ENCODE measurements at regions not wholly inside any gene's neighbourhood (a gene's known extent, or its start where the extent isn't known, plus 50 kb on each side); places are given as distances from the start of the nearest gene placed in this dataset.

GRCh38 chr5:61651195-61651594, 319.1 kb downstream of the ZSWIM6 start:
- no peak overlapping the region for H3K27ac Mint-ChIP-seq
- intact Hi-C loops (cut with micrococcal nuclease): loop anchor here (10.0 kb wide), 1 partner anchor 316 kb away; the partner anchor contains the start of gene ZSWIM6
- no peaks in the 10 kb centered on the region for H3K4me1 Mint-ChIP-seq (ENCODE audit: low read depth)
- no peak overlapping the region for H3K4me3 Mint-ChIP-seq
- H3K9me3 Mint-ChIP-seq: no peaks in the 10 kb centered on the region
- no peaks in the 10 kb centered on the region for H3K36me3 Mint-ChIP-seq (ENCODE audit: low read depth)
- H3K27me3 Mint-ChIP-seq: peaks cover 9% of the 10 kb centered on the region

DNA sequence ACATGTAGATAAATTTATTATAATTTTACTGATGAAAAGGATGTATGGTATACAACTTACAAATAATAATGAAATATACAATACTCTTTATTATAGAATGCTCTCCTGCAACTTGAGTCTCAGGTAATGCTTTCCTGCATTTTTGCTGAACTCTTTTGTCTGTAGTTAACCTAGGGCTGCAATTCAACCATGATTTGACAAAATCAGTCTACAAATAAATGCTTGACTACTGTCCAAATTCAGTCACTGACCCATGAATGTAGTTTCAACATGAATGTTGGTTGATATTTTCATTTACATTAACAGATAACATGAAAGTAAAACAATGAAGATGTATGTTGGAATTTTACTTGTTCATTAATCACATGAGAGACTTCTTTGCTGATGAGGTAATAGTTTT, 320.9 kb downstream of the ZSWIM6 start:
- Mint-ChIP-seq H3K4me1 (ENCODE audit: low read depth) (no peaks in the 10 kb centered on the region), H3K9me3 (no peaks in the 10 kb centered on the region), H3K27ac (no peak overlapping the region), H3K36me3 (ENCODE audit: low read depth) (no peaks in the 10 kb centered on the region), H3K27me3 (peaks cover 9% of the 10 kb centered on the region), H3K4me3 (no peak overlapping the region)
- intact Hi-C loops (cut with micrococcal nuclease): loop anchor here (10.0 kb wide), 1 partner anchor 318 kb away; the partner anchor contains the start of gene ZSWIM6

- intact Hi-C loops (cut with micrococcal nuclease): loop anchor here (10.0 kb wide), 1 partner anchor 319 kb away; the partner anchor contains the start of gene ZSWIM6
- no peak overlapping the region for H3K27ac Mint-ChIP-seq
- peaks cover 7% of the 10 kb centered on the region for H3K27me3 Mint-ChIP-seq
Observed at GRCh38 chr5:61653807-61654580, 321.9 kb downstream of the ZSWIM6 start.

GRCh38 chr5:61654876-61655275, 322.8 kb downstream of the ZSWIM6 start:
- H3K9me3 Mint-ChIP-seq: no peaks in the 10 kb centered on the region
- H3K27ac Mint-ChIP-seq: no peak overlapping the region
- no peaks in the 10 kb centered on the region for H3K36me3 Mint-ChIP-seq (ENCODE audit: low read depth)
- peaks cover 7% of the 10 kb centered on the region for H3K27me3 Mint-ChIP-seq
- intact Hi-C loops (cut with micrococcal nuclease): loop anchor here (10.0 kb wide), 1 partner anchor 320 kb away; the partner anchor contains the start of gene ZSWIM6
- H3K4me3 Mint-ChIP-seq: no peak overlapping the region
- H3K4me1 Mint-ChIP-seq (ENCODE audit: low read depth): no peaks in the 10 kb centered on the region

More at GRCh38 chr5:61653807-61654580, 321.9 kb downstream of the ZSWIM6 start:
- Mint-ChIP-seq H3K4me3 (no peak overlapping the region), H3K4me1 (ENCODE audit: low read depth) (no peaks in the 10 kb centered on the region), H3K36me3 (ENCODE audit: low read depth) (no peaks in the 10 kb centered on the region), H3K9me3 (no peaks in the 10 kb centered on the region)

GRCh38 chr5:61657010-61657409, 325.0 kb downstream of the ZSWIM6 start:
- Mint-ChIP-seq H3K4me3 (no peak overlapping the region), H3K27ac (no peak overlapping the region), H3K4me1 (ENCODE audit: low read depth) (peaks cover 5% of the 10 kb centered on the region), H3K9me3 (no peaks in the 10 kb centered on the region), H3K27me3 (peaks cover 11% of the 10 kb centered on the region), H3K36me3 (ENCODE audit: low read depth) (no peaks in the 10 kb centered on the region)
- intact Hi-C loops (cut with micrococcal nuclease): loop anchor here (10.0 kb wide), 1 partner anchor 322 kb away; the partner anchor contains the start of gene ZSWIM6

- H3K9me3 Mint-ChIP-seq: no peaks in the 10 kb centered on the region
- H3K27me3 Mint-ChIP-seq: peaks cover 15% of the 10 kb centered on the region
- H3K4me3 Mint-ChIP-seq: no peak overlapping the region
- intact Hi-C loops (cut with micrococcal nuclease): loop anchor here (1.0 to 10.0 kb wide), 2 partner anchors 323 to 602 kb away; partner anchors contain the start of gene ZSWIM6
- H3K4me1 Mint-ChIP-seq (ENCODE audit: low read depth): peaks cover 5% of the 10 kb centered on the region
- H3K36me3 Mint-ChIP-seq (ENCODE audit: low read depth): no peaks in the 10 kb centered on the region
- no peak overlapping the region for H3K27ac Mint-ChIP-seq
Observed at GRCh38 chr5:61657686-61658085, 325.6 kb downstream of the ZSWIM6 start.

DNA sequence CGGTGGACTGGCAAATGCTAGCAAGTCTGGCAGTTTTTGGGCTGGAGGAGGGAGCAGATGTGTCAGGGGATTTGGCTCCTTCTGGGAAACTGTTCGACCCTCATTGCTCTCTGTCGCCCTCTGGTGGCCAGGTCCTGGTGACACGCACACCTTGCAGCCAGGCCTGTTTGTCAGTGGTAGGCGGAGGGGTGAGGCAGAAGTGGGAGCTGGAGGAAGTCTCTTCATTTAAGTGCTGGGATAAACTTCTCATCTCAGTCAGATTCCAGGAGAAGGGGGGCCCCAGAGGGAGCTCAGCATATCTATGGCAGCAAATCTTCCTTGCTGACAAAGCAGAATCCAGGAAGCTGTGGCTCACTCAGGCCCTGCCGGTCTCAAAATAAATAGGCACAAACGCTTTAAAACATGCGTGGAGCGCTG, 326.5 kb downstream of the ZSWIM6 start:
- Mint-ChIP-seq H3K4me1 (ENCODE audit: low read depth) (peaks cover 5% of the 10 kb centered on the region), H3K36me3 (ENCODE audit: low read depth) (no peaks in the 10 kb centered on the region), H3K27me3 (peaks cover 18% of the 10 kb centered on the region), H3K9me3 (no peaks in the 10 kb centered on the region), H3K27ac (no peak overlapping the region), H3K4me3 (no peak overlapping the region)
- intact Hi-C loops (cut with micrococcal nuclease): loop anchor here (1.0 to 10.0 kb wide), 2 partner anchors 324 to 603 kb away; partner anchors contain the start of gene ZSWIM6

DNA sequence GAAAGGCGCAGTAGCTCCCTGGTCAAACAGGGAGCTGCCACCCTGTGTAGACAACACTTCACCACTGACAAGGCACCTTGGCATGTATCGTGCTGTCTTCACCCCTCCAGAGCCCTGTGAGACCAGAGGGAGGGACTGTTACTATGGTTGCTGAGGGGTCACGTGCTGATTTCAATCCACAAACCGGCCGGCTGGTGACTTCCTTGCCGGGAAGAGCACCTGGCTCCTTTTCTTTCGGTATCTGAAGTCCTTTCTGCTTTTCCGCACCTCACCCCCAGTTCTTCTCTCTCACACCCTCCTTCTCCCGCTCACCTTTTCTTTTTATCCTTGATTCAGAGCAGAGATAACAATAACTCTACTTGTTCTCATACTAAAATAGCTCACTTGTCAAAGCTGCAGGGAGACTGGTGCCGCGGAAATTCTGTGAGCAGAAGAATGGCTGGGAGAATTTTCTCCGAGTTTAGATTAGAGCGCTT, 327.2 kb downstream of the ZSWIM6 start:
- no peaks in the 10 kb centered on the region for H3K36me3 Mint-ChIP-seq (ENCODE audit: low read depth)
- intact Hi-C loops (cut with micrococcal nuclease): loop anchor here (10.0 kb wide), 1 partner anchor 324 kb away; the partner anchor contains the start of gene ZSWIM6

GRCh38 chr5:61662670-61663069, 330.6 kb downstream of the ZSWIM6 start:
- H3K4me1 Mint-ChIP-seq (ENCODE audit: low read depth): peaks cover 20% of the 10 kb centered on the region
- H3K9me3 Mint-ChIP-seq: no peaks in the 10 kb centered on the region
- intact Hi-C loops (cut with micrococcal nuclease): no loop called here
- no peak overlapping the region for H3K4me3 Mint-ChIP-seq
- H3K27me3 Mint-ChIP-seq: peaks cover 13% of the 10 kb centered on the region
- H3K27ac Mint-ChIP-seq: no peak overlapping the region
- no peaks in the 10 kb centered on the region for H3K36me3 Mint-ChIP-seq (ENCODE audit: low read depth)

More for the DNA sequence above, 327.2 kb downstream of the ZSWIM6 start:
- Mint-ChIP-seq H3K4me3 (no peak overlapping the region), H3K27ac (no peak overlapping the region), H3K27me3 (peaks cover 18% of the 10 kb centered on the region), H3K4me1 (ENCODE audit: low read depth) (peaks cover 5% of the 10 kb centered on the region), H3K9me3 (no peaks in the 10 kb centered on the region)

- Mint-ChIP-seq H3K4me1 (ENCODE audit: low read depth) (peaks cover 26% of the 10 kb centered on the region), H3K27me3 (peaks cover 20% of the 10 kb centered on the region), H3K27ac (peak overlapping the region; percentile 43), H3K9me3 (no peaks in the 10 kb centered on the region), H3K36me3 (ENCODE audit: low read depth) (no peaks in the 10 kb centered on the region), H3K4me3 (peak overlapping the region; percentile 54)
- intact Hi-C loops (cut with micrococcal nuclease): no loop called here
Observed at GRCh38 chr5:61666064-61666621, 334.1 kb downstream of the ZSWIM6 start.

DNA sequence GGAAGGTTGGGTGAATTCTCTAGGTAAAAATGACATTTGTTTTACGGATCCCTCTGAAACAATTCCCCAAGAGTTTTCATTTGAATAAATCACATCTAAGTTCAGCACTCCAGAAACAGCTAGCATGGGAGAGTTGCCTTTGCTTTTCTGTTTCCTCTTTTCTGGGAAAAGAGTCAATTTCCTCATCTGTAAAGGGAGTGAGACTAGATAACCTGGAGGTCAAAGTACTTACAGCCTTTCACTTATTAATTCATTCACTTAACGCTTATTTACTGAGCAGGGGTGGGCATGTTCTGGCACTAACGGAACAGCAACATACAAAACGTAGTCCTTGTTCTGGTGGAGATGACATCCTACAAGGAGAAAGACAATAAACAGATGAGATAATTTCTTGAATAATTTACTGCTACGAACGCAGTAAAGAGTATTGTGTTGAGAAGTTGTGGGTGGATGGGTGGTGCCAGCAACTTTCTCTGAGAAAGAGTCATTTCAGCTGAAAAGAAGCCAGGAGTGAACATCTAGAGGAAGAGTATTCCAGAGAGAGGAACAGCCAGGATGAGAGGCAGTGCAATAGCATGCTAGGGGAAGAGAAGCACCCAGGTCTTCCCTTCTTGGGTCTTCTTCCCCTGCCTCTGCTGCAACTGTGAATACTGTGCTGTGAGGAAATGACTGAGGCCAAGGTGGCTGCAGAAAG, 335.6 kb downstream of the ZSWIM6 start:
- intact Hi-C loops (cut with micrococcal nuclease): no loop called here
- Mint-ChIP-seq H3K27ac (no peak overlapping the region), H3K4me3 (no peak overlapping the region), H3K9me3 (no peaks in the 10 kb centered on the region), H3K4me1 (ENCODE audit: low read depth) (peaks cover 27% of the 10 kb centered on the region), H3K36me3 (ENCODE audit: low read depth) (no peaks in the 10 kb centered on the region), H3K27me3 (peaks cover 13% of the 10 kb centered on the region)

- intact Hi-C loops (cut with micrococcal nuclease): no loop called here
- peaks cover 46% of the 10 kb centered on the region for H3K4me1 Mint-ChIP-seq (ENCODE audit: low read depth)
- H3K27me3 Mint-ChIP-seq: peaks cover 10% of the 10 kb centered on the region
- H3K4me3 Mint-ChIP-seq: no peak overlapping the region
- no peaks in the 10 kb centered on the region for H3K36me3 Mint-ChIP-seq (ENCODE audit: low read depth)
- no peak overlapping the region for H3K27ac Mint-ChIP-seq
- no peaks in the 10 kb centered on the region for H3K9me3 Mint-ChIP-seq
Observed at GRCh38 chr5:61669531-61669930, 337.5 kb downstream of the ZSWIM6 start.

GRCh38 chr5:61670941-61671340, 338.9 kb downstream of the ZSWIM6 start:
- Mint-ChIP-seq H3K36me3 (ENCODE audit: low read depth) (no peaks in the 10 kb centered on the region), H3K4me3 (no peak overlapping the region), H3K27me3 (peaks cover 9% of the 10 kb centered on the region), H3K9me3 (no peaks in the 10 kb centered on the region), H3K4me1 (ENCODE audit: low read depth) (peaks cover 45% of the 10 kb centered on the region), H3K27ac (no peak overlapping the region)
- intact Hi-C loops (cut with micrococcal nuclease): no loop called here

Measured in dendritic cell treated with granulocyte-macrophage colony-stimulating factor and Interleukin-4, amounts not matched to agents 40 ng/mL and 50 ng/mL, for 4 days (primary cell).